GM21515 (cell line): ENCODE measurements at regions not wholly inside any gene's neighbourhood (a gene's known extent, or its start where the extent isn't known, plus 50 kb on each side); places are given as distances from the start of the nearest gene placed in this dataset.
"Not testable (repeated sequence)": the region's sequence is repeated elsewhere in the genome, so short reads cannot be mapped to it uniquely, and the experiment has no call there.

ENCODE experiments used
- ATAC-seq: cut with Tn5 transposase; IDR thresholded peaks from one replicate; pipeline ENCODE4 v1.9.1; 2021; ENCODE audit not compliant: unreplicated experiment

DNA sequence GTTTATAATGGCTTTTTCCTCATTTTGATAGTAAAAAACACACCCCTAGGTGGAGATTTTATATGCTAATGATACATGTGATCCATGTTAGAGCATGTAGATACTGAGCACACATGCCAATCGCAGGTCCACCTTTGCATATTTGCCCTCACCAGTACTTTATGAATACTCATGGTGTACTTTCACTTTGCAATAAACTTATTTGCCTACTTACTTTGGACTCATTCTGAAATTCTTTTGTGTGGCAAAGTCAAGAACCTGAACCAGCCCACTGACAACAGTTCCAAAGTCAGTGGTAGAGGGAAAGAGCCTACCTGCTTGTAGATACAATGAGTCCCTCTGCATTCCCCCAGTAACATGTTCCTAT, 58.5 kb upstream of the DHRS4 start:
- no peak for ATAC-seq

- no peak for ATAC-seq
Measured at GRCh38 chr14:23895480-23895879, 58.1 kb upstream of the DHRS4 start.

DNA sequence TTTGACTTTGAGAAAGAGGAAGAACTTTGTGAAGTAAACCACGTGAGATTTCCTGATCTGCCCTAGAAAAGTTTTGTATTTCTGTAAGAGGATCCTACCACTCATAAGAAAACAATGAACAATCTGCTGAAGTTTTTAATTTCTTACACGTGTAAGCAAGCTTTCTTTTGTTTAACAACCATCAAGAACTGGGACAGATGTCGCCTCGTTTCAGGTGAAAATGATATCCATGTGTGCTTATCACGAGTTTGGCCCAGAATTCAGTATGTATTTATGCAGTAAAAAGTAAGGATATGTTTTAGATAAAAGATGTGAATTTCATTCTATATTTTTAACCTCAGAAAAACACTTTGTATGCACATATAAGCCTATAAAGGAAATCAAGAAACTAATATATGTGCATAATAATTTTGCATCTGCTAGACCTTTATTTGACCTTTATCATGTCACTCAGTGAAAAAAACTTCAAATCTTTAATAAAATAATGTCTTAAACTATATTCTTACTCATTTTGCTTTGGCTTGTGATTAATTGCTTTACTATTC, 56.9 kb upstream of the DHRS4 start:
- ATAC-seq: no peak

DNA sequence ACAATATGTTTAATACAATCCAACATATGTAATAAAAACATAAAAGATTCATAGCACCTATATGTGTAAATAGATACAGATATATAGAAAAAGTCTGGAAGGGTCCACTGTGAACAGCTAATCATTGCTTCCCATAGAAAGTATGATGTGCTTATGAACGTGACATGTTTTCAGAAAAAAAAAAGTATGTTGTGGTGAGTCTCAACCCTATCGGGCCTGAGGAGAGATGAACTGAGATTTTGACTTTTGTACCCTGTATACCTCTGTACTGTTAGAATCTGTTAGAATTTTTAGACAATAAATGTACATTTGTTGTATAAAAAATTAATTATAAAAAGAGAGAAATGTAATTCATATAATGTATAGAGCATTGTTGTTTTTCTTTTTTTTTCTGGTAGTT, 56.3 kb upstream of the DHRS4 start:
- ATAC-seq: not testable (repeated sequence)

DNA sequence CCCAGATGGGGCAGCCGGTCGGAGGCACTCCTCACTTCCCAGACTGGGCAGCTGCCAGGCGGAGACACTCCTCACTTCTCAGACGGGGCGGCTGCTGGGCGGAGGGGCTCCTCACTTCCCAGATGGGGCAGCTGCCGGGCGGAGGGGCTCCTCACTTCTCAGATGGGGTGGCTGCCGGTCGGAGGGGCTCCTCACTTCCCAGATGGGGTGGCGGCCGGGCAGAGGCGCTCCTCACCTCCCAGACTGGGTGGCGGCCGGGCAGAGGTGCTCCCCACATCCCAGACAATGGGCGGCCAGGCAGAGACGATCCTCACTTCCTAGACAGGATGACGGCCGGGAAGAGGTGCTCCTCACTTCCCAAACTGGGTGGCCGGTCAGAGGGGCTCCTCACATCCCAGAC, 55.2 kb upstream of the DHRS4 start:
- ATAC-seq: not testable (repeated sequence)

DNA sequence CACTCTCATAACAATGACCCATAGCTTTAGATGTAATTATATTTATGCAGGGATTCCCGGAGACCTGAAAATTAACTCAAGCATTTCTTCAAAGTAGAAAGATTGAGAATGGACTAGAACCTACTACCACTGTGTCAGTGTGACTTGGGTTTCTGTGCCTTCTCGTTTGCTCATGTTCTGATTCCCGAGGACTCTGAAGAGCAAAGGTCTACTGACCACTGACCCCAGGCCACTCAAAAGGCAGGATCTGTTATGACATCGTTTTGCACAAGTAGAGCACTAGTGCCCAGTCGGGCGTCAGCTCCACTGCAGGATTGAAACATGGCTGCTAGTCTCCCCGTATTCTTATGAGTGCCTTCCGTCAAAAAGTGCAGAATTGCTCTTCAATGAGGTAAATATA, 53.8 kb upstream of the DHRS4 start:
- ATAC-seq: no peak

DNA sequence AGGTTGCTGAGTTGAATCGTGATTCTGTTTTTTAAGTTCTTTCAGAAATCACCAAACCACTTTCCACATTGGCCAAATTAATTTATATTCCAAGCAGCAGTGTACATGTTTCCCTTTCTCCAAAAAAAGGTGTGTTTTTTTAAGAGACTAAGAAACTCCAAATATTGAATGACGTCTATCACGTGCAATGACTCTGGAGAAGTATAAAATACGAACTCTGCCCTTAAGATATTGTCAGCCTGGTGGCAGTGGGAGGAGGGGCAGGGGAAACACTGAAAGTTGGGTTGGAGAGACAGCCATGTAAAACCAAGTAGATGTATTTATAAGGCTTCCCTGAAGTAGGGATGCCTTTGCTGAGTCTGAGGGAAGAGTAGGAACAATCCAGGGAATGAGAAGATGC, 50.1 kb upstream of the DHRS4 start:
- no peak for ATAC-seq
